CD4-positive, alpha-beta T cell treated with Interleukin-4 for 4 hours (primary cell): ENCODE measurements at regions not wholly inside any gene's neighbourhood (a gene's known extent, or its start where the extent isn't known, plus 50 kb on each side); places are given as distances from the start of the nearest gene placed in this dataset.
A peak's percentile ranks its signal among the peaks of the same experiment; 100 is the strongest.
"Not testable (repeated sequence)": the region's sequence is repeated elsewhere in the genome, so short reads cannot be mapped to it uniquely, and the experiment has no call there.

Experiments
- DNase-seq: peaks from one replicate; pipeline ENCODE4 v3.0.0-alpha.2; 2020

GRCh38 chr15:31221936-31222515 lies 104.6 kb upstream of the KLF13 start:
- DNase-seq = no peak

- DNase-seq = no peak
Measured at GRCh38 chr15:31222773-31223341, 103.8 kb upstream of the KLF13 start.

- DNase-seq = no peak
Measured at GRCh38 chr15:31223478-31224350, 102.9 kb upstream of the KLF13 start.

- not testable (repeated sequence) for DNase-seq
Measured at GRCh38 chr15:31224661-31225060, 102.0 kb upstream of the KLF13 start.

GRCh38 chr15:31225356-31225955 lies 101.2 kb upstream of the KLF13 start:
- no peak for DNase-seq

- DNase-seq = no peak
Measured at GRCh38 chr15:31226021-31226420, 100.6 kb upstream of the KLF13 start.

- no peak for DNase-seq
Measured at GRCh38 chr15:31227235-31227634, 99.4 kb upstream of the KLF13 start.

GRCh38 chr15:31228011-31228484 lies 98.6 kb upstream of the KLF13 start:
- no peak for DNase-seq

GRCh38 chr15:31228980-31229826 lies 97.4 kb upstream of the KLF13 start:
- DNase-seq = no peak

GRCh38 chr15:31230630-31231485 lies 95.8 kb upstream of the KLF13 start:
- no peak for DNase-seq

GRCh38 chr15:31234815-31235214 lies 91.8 kb upstream of the KLF13 start:
- no peak for DNase-seq

GRCh38 chr15:31235311-31236183 lies 91.1 kb upstream of the KLF13 start:
- no peak for DNase-seq

- no peak for DNase-seq
Measured at GRCh38 chr15:31236184-31237042, 90.2 kb upstream of the KLF13 start.

GRCh38 chr15:31237043-31237324 lies 89.7 kb upstream of the KLF13 start:
- no peak for DNase-seq

GRCh38 chr15:31238906-31239305 lies 87.7 kb upstream of the KLF13 start:
- no peak for DNase-seq

GRCh38 chr15:31239409-31239808 lies 87.2 kb upstream of the KLF13 start:
- DNase-seq = no peak

- peak; percentile 79 for DNase-seq
Measured at GRCh38 chr15:31241888-31242522, 84.6 kb upstream of the KLF13 start.

- no peak for DNase-seq
Measured at GRCh38 chr15:31243895-31244294, 82.7 kb upstream of the KLF13 start.

- DNase-seq = no peak
Measured at GRCh38 chr15:31245135-31245689, 81.4 kb upstream of the KLF13 start.
